GM04503 (cell line): ENCODE measurements at regions not wholly inside any gene's neighbourhood (a gene's known extent, or its start where the extent isn't known, plus 50 kb on each side); places are given as distances from the start of the nearest gene placed in this dataset.
A peak's percentile ranks its signal among the peaks of the same experiment; 100 is the strongest.

ENCODE experiments used
- DNase-seq: peaks from one replicate; pipeline ENCODE4 v3.0.0-alpha.2; 2012; ENCODE audit warnings: low read depth

DNA sequence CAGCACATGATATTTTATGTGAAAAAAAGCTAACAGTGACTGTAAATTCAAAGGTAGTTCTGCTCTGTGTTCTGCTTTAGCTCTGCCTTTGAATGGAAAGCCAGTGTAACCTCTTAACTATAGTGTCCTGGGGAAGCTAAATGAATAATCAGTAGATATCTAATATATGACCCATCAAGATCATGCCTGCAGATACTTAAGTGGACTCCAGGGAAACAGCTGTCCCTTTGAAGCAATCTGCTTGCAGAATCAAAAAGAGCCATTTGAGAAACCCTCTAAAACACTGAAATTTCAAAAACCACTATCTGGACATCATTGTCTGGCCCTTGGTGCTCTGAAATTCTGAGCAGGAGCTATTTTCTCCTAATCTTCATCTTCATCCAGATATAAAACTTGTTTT lies 104.2 kb upstream of the ADGRL4 start:
- no peak for DNase-seq

DNA sequence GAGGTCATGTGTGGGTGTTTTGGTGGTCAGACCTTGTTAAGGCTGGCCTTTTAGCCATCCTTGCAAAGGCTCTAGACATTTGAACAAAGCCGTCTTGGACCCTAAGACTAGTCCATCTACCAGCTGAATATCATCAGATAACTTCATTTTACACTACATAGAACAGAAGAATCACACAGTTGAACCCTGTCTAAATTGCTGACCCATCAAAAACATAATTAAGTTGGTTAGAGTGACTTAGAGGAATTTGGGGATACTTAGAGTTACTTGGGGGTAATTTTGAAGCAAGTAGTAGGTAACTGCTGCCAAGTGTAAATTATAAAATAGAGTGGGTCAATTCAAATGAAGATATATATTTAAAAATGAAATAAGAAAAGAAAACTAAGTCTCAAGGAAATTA lies 102.9 kb upstream of the ADGRL4 start:
- DNase-seq: no peak

- DNase-seq: no peak
Measured at GRCh38 chr1:79105500-79105899, 99.0 kb upstream of the ADGRL4 start.

DNA sequence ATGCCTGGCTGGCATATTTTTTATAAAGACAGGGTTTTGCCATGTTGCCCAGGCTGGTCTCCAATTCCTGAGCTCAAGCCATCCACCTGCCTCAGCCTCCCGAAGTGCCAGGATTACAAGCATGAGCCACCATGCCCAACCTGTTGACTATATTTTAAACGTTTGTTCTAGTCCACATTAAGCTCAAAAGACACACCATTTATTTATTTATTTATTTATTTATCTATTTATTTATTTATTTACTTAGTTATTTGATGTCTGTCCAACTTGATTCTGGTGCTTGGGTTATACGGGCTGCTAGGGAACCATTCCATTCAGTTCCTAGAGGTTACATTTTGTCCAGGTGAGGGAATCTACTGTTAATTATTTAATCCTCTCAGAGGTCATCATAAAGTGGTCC lies 98.1 kb upstream of the ADGRL4 start:
- DNase-seq: no peak

- DNase-seq: peak; percentile 47
Measured at GRCh38 chr1:79100385-79100784, 93.9 kb upstream of the ADGRL4 start.

GRCh38 chr1:79090985-79091384 lies 84.5 kb upstream of the ADGRL4 start:
- DNase-seq: no peak

GRCh38 chr1:79089946-79090345 lies 83.4 kb upstream of the ADGRL4 start:
- no peak for DNase-seq

GRCh38 chr1:79082233-79082632 lies 75.7 kb upstream of the ADGRL4 start:
- DNase-seq: no peak

DNA sequence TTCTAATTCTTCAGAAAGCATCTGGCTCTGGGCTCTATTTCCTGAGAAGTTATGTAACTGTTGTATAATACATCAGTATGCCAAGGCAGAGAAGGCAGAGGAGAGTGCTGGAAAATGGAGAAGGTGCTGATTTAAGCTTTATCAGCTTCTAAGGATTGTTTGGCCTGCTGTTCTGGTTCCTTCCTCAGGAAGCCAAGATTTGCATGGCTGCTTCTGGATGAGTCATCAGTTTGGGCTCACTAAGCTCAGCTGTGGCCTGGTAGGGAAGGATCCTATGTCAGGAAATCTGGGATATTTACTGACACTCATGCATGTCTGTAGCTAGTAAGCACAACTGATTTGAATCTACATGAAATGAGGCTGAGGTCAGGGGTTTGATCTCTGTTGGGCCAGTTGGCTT lies 73.2 kb upstream of the ADGRL4 start:
- DNase-seq: peak; percentile 55

- DNase-seq: no peak
Measured at GRCh38 chr1:79074975-79075374, 68.4 kb upstream of the ADGRL4 start.

- no peak for DNase-seq
Measured at GRCh38 chr1:79069828-79070227, 63.3 kb upstream of the ADGRL4 start.

DNA sequence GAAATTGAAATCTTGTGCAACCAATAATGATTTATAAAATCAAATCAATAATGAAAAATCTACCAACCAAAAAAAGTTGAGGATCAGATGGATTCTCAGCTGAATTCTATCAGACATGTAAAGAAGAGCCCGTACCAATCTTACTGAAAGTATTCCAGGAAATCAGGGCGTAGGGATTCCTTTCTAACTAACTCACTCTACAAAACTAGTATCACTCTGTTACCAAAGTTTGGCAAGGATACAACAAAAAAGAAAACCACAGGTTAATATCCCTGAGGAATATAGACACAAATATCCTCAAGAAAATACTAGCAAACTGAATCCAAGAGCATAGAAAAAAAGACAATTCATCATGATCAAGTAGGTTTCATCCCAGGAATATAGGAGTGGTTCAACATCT lies 52.8 kb upstream of the ADGRL4 start:
- no peak for DNase-seq
